Fibroblast of lung (primary cell): ENCODE measurements at regions not wholly inside any gene's neighbourhood (a gene's known extent, or its start where the extent isn't known, plus 50 kb on each side); places are given as distances from the start of the nearest gene placed in this dataset.

ENCODE experiments used
- EZH2 ChIP-seq: IDR thresholded peaks from 2 replicates; pipeline ENCODE4 v1.5.1; 2012; ENCODE audit warnings: low read length, control low read depth, mild to moderate bottlenecking; ENCODE audit errors: missing control alignments
- TF ChIP-seq, protein P1 (sequence below), 2 donors: IDR thresholded peaks in 1 of 2; conservative IDR thresholded peaks in 1 of 2; 1 replicate in 1 of 2; 2 replicates in 1 of 2; pipeline ENCODE4 v1.5.1; 2011 to 2012; ENCODE audit warnings: low read length in 2 of 2, control low read depth in 1 of 2, inconsistent platforms in 1 of 2, low read depth in 1 of 2, mild to moderate bottlenecking in 1 of 2

DNA sequence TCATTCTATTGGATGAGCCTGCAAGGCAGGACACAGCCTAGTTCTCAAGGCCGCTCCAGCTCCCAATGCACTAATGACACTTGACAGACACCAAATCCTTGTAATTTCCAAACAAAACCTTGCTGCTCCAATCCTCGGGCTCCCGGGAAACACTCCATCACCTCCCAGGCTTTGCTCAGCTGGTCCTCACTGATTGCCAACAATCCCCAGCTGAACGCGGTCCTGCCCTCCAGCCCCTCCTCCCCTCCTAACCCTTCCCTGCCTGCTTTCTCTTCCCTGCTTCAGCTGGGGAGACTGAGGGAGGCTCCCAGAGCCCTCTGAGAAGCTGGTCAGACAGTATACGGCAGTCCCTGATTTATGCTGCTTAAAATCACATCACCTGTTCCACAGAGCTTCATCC, 114.4 kb upstream of the TNR start:
- TF ChIP-seq, protein P1, sequence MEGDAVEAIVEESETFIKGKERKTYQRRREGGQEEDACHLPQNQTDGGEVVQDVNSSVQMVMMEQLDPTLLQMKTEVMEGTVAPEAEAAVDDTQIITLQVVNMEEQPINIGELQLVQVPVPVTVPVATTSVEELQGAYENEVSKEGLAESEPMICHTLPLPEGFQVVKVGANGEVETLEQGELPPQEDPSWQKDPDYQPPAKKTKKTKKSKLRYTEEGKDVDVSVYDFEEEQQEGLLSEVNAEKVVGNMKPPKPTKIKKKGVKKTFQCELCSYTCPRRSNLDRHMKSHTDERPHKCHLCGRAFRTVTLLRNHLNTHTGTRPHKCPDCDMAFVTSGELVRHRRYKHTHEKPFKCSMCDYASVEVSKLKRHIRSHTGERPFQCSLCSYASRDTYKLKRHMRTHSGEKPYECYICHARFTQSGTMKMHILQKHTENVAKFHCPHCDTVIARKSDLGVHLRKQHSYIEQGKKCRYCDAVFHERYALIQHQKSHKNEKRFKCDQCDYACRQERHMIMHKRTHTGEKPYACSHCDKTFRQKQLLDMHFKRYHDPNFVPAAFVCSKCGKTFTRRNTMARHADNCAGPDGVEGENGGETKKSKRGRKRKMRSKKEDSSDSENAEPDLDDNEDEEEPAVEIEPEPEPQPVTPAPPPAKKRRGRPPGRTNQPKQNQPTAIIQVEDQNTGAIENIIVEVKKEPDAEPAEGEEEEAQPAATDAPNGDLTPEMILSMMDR (conservative IDR thresholded peaks at IDR 0.05 in 1 of 2, IDR thresholded peaks at IDR 0.05 in 1 of 2; ENCODE audit: low read depth in 1 of 2, low read length in 2 of 2), result no peak
- no peak for TF ChIP-seq EZH2
